GM20000 (cell line): ENCODE measurements at regions not wholly inside any gene's neighbourhood (a gene's known extent, or its start where the extent isn't known, plus 50 kb on each side); places are given as distances from the start of the nearest gene placed in this dataset.
"Not testable (repeated sequence)": the region's sequence is repeated elsewhere in the genome, so short reads cannot be mapped to it uniquely, and the experiment has no call there.

Experiments used
- DNase-seq: peaks from one replicate; pipeline ENCODE4 v3.0.0; 2012; ENCODE audit warnings: low spot score
- TF ChIP-seq, protein P1 (sequence below): IDR thresholded peaks from 2 replicates; pipeline ENCODE4 v1.5.1; 2012; ENCODE audit warnings: mild to moderate bottlenecking, control low read depth; ENCODE audit errors: extremely low read depth, missing control alignments

DNA sequence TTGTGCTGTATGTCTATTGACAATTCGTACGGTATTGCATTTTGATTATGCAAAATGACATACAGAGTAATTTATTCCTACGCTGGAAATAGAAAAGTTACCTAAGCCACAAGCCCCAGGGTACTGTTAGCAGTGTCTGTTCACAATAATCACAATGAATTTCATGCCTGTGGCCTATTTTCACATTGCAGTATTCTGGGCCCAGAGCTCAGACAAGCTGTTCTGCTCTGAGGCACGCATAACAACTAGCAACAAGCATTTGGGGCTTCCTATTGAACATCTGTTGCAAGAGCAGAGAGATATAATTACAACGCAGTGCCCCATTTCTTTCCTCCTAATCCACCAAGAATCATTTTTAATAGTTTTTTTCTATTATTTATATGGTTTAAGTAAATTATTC lies 158.9 kb upstream of the SGCG start:
- TF ChIP-seq, protein P1, sequence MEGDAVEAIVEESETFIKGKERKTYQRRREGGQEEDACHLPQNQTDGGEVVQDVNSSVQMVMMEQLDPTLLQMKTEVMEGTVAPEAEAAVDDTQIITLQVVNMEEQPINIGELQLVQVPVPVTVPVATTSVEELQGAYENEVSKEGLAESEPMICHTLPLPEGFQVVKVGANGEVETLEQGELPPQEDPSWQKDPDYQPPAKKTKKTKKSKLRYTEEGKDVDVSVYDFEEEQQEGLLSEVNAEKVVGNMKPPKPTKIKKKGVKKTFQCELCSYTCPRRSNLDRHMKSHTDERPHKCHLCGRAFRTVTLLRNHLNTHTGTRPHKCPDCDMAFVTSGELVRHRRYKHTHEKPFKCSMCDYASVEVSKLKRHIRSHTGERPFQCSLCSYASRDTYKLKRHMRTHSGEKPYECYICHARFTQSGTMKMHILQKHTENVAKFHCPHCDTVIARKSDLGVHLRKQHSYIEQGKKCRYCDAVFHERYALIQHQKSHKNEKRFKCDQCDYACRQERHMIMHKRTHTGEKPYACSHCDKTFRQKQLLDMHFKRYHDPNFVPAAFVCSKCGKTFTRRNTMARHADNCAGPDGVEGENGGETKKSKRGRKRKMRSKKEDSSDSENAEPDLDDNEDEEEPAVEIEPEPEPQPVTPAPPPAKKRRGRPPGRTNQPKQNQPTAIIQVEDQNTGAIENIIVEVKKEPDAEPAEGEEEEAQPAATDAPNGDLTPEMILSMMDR, result no peak
- no peak for DNase-seq

DNA sequence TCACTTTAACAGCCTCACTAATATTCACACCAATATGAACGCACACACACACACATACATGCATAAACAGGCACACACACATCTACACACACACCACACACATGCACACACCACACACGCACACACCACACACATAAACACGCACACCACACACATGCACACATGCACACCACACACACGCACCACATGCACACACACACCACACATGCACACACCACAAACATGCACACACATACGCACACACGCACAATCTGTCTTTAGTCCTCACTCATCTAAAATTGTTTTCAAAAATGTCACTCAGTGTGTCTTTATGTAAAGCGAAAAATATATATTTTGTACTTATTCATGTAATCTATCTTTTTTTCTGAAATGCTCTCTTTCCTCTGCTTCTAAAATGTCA lies 158.1 kb upstream of the SGCG start:
- TF ChIP-seq, protein P1, result no peak
- DNase-seq, result no peak

DNA sequence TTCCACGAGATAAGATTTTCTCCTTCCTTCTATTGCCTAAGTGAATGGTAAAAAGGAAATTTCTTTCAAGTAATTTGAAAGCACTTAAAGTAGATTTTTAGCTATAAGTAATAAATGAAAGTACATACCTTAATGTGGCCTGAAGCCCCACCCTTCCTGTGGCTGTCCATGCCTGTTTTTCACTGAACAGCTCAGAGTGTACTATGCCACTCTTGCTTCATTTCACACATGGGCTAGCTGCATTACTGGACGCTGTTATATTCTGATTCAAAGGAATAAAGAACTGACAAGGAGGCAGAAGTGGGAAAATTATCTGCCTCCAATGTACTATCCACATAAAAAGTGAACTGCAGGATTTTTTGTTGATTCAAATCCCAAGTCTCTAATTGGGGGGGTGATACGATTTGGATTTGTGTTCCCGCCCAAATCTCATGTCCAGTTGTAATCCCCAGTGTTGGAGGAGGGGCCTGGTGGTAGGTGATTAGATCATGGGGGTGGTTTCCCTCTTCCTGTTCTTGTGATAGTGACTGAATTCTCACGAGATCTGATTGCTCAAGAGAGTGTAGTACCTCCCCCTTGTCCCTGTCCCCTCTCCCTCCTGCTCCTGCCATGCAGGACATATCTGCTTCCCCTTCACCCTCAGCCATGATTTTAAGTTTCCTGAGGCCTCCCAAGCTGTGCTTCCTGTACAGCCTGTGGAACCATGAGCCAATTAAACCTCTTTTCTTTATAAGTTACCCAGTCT lies 154.7 kb upstream of the SGCG start:
- no peak for DNase-seq
- TF ChIP-seq, protein P1, result no peak

DNA sequence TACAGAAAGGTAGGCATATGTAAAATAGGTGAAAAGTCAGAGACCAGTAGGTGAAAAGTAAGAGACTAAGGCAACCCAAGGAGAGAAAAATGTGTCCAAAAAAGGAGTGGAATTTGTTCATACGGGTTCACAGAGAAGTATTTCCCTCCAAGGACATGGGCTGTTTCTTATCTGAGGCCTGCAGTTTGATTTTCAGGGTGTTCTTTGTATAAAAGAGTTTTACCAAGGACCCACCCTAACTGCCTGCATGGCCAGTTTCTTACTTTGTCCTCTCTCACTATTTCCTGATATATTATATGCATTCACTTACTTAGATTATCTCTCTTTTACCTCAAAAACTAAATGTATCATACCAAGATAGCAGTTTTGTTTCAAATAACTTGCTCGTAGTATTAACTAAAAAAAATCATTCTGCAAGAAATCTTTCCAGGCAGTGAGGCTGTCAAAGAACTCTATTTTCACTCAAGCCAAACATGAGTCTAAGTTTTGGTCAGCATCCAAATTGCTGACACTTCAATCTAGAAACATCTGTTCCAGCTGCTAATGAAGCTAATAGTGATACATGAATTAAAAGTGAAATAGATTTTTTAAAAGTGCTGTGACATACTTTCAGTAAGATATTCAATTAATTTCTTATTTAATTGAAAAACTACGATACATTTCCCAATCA lies 141.4 kb upstream of the SGCG start:
- no peak for DNase-seq
- TF ChIP-seq, protein P1, result no peak

DNA sequence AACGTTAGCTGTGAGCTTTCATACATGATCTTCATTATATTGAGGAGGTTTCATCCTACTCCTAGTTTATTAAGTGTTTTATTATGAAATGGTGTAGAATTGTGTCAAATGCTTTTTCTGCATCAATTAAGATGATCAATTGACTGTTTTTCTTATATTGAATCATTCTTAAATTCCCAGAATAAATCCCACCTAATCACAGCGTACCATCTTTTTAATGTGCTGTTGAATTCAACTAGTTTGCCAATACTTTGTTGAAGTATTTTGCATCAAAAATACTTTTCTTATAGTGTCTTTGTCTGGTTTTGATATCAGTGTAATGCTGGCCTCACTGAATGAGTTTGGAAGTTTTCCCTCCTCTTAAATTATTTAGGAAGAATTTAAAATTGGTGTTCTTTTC lies 138.6 kb upstream of the SGCG start:
- TF ChIP-seq, protein P1, result no peak
- no peak for DNase-seq

DNA sequence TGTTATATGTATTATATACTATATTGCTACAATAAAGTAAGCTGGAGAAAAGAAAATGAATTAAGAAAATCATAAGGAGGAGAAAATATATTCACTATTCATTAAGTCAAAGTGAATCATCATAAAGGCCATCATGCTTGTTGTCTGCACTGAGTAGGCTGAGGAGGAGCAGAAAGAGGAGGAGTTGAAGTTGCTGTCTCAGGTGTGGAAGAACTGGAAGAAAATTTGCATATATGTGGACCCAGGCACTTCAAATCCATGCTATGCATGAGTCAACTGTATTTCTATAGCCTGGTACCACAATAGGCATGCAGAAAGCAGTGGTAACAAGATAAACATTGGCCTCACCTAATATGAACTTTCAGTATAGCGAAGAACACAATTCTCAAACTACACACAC lies 135.9 kb upstream of the SGCG start:
- no peak for DNase-seq
- TF ChIP-seq, protein P1, result no peak

DNA sequence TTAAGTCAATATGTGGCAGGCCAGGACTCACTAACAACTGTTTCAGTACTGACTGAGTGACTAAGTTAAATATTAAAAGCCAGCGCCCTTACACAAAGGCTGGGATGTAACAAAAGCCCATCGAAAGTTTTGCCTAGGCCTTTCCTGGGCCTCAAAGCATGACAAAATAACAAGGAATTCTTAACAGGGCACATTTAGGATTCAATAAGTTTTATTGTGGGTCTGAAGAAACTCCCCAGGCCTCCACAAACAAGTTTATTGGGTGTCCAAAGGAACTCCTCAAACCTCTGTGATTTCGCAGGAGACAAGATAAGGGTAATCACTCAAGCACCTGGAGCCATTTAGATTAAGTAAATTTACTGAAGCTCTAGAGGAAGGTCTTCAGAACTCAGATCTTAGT lies 130.7 kb upstream of the SGCG start:
- TF ChIP-seq, protein P1, result no peak
- no peak for DNase-seq

DNA sequence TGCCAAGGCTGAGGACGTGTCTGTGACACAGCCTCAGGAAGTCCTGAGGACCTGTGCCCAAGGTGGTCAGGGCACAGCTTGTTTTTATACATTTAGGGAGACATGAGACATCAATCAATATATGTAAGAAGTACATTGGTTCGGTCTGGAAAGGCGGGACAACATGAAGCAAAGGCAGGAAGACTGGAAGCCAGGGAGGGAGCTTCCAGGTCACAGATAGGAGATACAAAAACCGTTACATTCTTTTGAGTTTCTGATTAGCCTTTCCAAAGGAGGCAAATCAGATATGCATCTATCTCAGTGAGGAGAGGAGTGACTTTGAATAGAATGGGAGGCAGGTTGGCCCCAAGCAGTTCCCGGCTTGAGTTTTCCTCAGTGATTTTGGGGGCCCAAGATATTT lies 127.1 kb upstream of the SGCG start:
- DNase-seq, result not testable (repeated sequence)
